NCI-H2171 treated with DMSO at 0.1 percent for 48 hours (cell line): ENCODE measurements at regions not wholly inside any gene's neighbourhood (a gene's known extent, or its start where the extent isn't known, plus 50 kb on each side); places are given as distances from the start of the nearest gene placed in this dataset.

Experiments used
- DNase-seq: peaks from one replicate; lab custom pipeline; 2025; lab: John Stamatoyannopoulos, UW

DNA sequence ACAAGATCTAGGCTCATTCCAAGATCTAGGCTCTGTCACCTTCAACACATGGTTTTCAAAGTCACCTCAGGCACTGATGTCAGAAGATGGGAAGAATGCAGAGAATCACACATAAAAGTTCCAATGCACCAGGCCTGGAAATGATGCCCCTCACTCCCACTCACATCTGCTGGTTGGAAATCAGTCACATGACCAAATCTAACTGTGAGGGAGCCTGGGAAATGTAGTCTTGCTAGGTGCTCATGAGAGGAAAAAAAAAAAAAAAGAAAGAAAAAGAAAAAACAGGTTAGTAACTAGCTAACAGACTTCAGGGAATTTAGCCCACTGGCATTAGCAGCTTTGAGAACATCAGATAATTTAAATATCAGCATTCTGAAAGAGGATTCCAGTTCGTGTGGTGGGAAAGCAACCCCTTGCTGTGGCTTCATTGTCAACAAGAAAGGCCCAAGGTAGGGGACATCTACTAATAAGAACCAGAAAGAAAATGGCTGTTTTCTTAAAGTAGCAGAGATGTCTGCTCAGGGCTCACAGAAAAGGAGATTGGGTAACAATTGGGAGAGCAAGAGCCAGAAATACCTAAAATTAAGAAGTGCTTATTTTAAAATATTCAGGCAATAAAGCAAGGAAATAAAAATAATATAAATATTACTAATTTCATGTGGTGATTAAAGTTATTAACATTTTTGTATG is 614.3 kb downstream of the ACTL7B start:
- peak; percentile 42 for DNase-seq

DNA sequence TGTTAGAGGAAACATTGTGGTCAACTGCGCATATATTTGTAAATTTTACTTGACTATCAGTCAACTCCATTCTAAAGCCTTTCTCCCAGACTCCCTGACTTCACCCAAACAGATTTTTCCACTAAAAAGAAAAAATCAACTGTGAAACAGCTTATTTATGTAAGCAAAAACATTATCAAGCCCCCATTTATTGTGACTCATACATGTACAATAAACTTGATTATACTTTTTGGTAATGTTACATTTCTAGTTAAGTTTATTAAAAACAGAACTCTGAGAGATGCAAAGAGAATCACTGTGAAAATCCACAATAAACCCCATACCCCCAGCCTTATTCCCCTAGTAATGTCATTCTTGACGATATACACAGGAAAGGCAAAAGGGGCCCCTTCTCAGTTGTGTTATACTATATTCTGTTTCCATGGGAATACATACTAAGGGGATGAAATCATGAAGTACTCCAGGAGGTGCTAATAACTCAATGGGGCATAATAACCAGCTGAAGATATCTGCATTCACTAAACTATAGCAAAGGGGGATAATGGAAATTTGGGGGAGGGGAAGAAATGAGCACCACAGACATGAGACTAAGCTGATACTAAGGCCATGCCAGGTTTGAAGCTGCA is 616.0 kb downstream of the ACTL7B start:
- no peak for DNase-seq

DNA sequence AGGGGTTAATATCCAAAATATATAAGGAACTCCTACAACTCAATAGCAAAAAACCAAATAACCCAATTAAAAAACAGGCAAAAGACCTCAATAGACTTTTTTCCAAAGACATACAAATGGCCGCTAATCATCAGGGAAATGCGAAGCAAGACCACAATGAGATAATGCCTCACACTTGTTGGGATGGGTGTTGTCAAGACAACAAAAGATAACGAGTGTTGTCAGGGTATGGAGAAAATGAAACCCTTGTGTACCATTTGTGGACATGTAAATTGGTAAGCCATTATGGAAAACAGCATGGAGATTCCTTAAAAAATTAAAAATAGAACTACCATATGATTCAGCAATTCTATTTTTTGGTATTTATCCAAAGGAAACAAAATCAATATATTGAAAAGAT is 620.2 kb downstream of the ACTL7B start:
- no peak for DNase-seq

DNA sequence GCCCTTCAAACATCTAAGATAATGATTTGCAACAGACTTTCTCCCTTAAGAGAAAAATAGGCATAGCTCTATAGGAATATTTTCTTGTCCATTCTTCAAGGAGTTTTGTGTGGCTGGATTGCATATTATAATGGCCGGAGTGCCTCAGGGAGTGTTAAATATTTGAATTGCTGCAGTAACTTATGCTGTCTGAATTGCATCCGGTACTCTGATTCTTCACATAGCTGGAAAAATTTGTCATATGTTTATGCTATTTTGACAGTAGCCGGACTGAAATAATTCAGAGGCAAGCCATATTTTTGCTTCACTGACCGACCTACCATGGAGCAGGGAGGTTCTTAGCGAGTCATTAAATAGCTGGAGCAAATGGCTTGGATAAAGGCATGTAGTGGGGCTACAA is 621.0 kb downstream of the ACTL7B start:
- no peak for DNase-seq

DNA sequence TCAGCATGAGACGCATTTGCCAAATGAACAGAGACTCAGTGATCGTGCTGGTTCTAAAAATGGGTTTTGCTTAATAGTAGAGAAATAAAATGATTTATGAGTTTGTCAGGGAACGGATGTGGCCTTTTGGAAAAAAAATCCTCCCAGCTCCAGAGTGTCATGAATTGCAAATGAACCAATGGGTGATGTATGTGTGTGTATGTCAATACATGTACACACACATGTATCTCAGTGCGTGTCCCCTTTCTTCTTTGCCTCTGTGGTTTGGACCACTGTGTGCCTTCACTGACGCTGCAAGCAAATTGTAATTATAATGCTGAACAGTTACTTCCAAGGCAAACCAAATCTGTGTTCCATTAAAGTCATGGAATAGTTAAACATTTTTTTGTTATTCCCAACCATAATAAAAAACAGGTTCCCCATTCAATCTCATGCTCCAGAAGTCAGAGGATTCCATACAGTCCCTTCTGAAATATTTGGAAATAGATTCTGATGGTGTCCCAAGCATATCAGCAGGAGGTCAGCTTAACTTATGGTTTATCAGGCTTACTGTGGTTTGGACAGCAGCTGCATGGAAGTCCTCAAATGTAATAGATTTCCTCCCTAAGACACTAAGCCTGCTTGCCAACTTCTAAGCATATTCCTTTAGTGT is 630.5 kb downstream of the ACTL7B start:
- DNase-seq = no peak

DNA sequence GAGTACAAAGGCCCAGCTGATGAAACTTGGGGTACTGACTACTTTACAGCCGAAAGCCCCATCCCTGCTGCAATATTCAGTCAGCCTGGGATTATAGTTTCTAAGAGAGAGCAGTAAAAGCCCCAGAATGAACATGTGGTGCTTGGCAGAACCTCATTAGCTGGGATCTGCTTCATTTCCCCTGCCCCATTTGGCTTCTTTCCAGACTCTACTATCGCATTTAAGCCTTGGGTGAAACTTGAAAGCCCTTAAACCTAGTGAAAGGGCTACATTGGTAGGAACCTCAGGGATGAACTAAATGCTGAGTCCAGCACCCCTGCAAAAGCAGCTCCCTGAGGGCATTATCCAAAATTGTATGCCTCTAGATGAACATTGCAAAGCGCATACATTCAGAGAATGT is 631.1 kb downstream of the ACTL7B start:
- DNase-seq = peak; percentile 28

DNA sequence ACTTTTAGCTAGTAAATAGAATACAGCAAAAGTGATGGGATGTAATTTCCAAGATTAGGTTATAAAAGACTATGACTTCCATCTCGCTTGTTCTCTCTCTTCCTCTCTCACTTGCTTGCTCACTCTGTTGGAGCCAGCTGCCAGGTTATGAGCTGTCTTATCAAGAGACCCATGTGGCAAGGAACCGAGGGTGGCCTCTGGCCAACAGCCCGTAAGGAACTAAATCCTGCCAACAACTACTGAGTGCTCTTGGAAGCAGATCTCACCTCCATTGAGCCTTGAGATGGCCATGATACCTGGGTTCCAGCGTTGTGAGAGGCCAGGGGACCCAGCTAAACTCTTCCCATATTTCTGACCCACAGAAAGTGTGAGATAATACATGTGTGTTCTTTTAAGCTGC is 636.1 kb downstream of the ACTL7B start:
- no peak for DNase-seq

DNA sequence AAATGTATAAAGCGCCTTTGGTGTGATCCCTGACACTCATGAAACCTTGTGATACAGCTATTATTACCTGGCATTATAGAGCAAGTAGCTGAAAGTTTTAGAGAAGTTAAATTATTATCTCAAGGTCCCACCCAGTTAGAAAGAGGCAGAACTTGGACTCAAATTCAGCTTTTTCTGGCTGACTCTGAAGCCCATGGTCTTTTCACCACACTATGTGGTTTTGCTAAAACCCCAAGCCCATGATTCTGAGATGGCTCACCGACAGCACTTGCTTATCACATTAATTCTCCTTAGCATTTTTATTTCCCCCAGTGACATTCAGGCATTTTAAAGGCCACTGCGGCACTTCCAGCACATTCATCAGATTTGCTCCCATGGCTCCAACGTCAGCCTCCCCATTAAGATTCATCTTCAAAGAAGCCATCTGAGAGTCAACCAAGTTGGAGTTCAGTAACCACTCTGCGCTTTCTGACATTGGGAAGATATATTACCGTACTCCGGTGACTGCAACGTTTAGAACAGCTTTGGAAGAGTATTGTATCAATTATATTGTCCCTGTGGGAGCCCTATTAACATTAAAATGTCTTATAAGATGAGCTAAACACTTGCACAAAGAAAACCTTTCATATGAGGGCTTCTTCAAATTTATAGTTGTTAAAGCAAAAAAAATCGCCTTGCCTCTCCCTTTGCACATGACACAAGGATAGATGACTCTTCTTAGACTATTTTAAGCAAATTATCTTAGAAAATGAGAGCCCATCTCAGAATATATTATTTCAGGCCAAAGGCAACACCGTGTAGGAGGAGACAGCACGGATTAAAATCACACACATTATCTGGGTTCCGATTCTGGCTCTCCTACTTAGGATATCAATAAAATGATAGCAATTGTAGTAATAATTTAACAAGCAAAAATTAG is 638.1 kb downstream of the ACTL7B start:
- DNase-seq = no peak

DNA sequence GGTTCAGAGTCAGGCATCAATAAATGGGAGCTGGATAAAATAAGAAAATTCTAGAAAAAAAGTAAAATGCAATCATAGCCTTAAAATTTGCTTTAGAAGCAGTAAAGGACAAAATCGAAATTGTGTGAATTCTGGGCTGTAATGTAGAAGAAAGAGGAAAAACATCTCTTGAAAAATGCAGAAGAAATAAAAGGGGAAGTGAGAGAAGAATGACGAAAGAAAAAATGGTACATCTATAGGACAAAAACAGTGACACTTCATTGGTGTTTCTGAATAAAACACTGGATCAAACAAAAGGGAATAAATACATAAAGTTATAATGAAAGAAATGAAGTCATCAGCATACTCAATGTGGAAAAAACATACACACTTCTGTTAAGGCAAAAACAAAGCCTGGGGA is 642.3 kb downstream of the ACTL7B start:
- no peak for DNase-seq

DNA sequence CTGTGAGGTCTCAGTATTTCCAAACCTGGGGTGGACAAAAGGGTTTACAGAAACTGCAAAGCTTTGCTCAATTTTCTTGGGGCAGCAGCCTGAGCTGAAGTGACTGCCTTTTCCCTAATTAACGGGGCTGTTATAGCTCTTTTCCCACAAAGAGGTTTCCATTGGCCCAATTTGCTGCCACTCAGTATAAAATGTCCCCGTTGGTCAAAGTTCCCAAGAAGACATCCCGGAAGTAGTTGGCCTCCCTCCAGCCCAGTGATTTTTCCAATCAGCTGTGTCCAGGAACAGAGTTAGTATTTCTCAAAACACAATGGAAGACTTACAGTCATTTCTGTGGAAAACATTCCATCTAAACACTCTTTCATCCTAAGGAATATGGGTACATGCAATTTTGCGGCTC is 643.6 kb downstream of the ACTL7B start:
- DNase-seq = no peak

DNA sequence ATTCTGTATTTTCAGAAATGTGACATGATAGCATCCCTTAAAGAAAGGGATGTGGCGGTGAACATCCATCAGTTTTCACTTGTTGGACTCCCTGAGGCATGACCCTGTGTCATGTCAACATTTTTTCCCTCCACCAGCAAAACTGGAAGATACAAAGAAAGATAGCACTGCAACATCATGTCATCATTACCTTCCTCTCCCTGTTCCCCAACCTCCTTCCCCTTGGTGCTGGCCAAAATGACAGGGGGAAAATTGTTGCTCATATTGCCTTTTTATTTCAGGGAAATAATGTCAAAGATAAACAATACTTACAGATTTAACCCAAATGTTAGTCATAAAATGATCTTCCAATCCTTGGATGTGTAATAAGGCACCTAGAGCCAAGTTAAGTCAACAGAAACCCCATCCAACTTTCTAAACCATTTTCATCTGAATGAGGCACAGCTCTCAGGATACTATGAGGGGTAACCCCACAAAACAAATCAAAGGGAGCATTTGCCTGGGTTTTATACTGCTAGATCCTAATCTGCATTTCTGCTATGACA is 644.3 kb downstream of the ACTL7B start:
- DNase-seq = no peak

DNA sequence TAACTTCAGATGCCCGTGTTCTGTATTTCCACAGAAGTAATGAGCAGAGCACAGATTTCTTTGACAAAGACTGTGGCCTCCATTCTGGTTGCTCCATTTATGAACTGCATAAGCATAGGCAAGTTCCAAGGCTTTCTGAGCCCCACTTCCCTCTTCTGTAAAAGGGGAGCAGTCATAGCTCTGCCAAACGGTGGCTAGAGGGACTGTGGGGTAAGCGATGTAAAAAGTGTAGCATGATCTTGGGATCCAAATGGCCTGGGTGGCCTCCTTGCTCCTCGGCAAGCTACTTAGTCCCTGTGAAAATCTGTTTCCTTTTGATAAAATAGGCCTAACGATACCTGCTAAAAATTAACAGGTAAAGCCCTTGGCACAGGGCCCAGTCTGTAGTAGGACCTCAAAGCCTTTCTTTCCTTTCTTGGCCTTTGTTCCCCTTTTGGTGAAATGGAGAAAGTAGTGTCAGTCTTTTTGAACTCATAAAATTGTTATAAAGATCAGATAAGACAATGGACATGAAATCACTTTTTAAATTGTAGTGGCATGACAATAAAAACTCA is 646.6 kb downstream of the ACTL7B start:
- DNase-seq = no peak

DNA sequence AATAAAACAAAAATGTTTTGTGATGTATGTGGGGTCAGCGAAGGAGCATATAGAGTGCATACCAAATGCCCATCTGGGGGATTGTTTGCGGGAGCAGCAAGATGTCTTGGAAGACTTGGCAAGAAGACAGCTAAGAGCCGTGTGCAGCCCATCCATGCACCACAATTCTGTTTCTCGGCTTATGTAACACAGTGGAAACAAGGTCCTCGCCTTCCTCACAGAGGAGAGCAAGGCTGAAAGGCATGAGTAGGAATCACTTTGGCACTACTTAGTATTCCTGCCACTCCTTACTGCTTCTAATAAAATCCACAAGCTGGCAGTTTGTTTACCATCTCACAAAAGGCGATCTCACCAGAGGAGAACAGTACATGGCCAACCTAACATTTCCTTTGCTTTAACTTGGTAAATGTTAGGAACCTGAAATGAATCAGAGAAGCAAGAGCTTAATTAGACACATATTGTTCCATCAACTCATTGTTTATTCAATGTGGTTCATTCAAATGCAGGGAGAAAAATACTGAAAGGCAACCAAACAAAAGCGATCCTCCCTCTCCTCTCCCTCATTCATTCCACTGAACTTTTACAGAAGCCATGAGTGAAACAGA is 648.1 kb downstream of the ACTL7B start:
- DNase-seq = no peak

DNA sequence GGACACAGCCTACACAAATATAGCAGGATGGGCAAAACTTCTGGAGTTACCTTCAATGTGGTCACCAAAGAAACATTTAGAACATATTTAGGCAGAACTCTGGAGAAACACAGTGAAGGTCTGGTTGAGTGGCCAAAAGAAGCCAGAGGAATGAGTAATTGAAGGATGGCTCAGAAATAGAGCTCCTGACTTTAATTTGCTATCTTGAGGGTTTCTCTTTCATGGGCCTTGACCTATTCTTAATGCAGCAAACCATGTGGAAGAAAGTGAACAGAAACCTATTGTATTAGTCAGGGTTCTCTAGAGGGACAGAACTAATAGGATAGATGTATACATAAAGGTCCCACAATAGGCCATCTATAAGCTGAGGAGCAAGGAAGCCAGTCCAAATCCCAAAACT is 650.5 kb downstream of the ACTL7B start:
- DNase-seq = no peak

DNA sequence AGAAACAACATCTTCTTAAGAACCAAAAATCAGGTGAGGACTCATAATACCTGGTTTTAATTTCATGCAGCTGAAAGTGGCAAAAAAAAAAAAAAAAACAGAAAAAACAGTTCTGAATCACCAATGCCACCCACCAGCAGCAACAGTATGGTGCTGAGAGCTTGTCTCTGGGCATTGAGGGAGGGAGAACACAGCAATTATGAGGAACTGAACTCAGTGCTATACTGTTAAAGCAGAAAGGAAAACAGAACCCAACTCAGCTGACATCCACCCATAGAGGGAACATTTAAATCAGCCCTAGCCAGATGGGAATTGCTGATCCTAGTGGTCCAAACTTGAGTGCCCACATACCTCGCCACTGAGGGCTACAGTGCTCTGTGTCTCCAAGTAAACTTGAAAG is 657.9 kb downstream of the ACTL7B start:
- no peak for DNase-seq

DNA sequence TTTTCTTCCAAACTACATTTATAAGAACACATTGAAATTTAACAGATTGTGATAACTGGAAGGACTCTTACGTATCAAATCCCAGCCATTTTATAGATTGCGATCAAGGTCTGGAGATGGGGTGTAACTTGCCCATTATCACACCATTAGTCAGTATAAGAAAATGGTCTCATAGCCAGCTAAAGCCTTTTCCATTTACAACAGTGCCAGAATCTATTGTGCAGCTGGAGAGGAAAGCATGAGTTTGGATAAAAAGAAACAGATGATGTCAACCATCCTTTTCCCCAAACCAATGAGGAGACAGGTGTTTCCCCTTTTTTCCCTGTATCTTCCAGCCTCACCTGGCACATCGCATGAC is 658.8 kb downstream of the ACTL7B start:
- no peak for DNase-seq

DNA sequence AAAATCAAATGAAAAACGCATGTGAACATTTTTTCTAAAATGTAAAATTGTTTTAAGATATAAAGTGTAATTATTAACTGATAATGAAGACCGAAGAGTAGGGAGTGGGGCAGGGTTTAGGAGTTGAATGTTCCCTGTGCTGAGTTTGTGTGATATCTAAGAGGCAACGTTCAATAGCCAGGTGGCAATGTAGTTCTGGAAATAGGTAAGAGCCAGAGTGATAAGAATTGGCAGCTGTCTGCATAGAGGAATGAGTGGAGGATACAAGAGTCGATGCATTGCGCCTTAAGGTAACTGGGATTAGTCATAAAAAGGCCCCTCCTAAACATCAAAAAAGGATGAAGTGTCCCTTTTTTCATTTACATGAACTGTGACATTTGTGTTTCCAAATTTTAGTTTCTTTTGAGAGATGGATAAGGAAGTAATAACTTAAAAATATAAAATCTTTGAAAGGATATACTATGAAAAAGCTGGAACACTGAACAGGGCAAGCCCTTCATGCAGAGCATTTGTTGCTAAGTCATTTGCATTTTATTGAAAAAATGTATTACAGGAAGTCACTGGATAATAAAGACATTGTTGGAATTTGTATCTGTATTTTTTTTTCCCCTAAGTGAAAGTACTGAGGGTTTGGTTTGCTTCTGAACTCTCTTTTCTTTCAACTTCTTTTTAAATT is 659.3 kb downstream of the ACTL7B start:
- peak; percentile 10 for DNase-seq

DNA sequence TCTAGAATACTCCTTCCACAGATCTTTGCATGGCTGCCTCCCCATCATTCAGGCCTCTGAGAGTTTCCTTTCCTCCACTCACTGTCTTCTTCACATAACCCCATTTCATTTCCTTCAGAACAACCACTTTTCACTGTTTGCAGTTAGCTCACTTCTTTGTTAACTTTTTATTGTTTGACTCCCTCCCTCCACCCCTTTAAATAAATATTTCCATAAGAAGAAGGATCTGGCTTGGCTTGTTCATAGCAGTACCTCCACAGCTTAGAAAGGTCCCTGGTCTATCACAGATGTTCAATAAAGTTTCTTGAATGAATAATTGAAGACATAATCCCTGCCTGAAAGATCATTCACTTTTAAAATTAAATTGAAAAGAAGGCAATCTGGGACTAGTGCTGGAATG is 661.6 kb downstream of the ACTL7B start:
- DNase-seq = no peak

DNA sequence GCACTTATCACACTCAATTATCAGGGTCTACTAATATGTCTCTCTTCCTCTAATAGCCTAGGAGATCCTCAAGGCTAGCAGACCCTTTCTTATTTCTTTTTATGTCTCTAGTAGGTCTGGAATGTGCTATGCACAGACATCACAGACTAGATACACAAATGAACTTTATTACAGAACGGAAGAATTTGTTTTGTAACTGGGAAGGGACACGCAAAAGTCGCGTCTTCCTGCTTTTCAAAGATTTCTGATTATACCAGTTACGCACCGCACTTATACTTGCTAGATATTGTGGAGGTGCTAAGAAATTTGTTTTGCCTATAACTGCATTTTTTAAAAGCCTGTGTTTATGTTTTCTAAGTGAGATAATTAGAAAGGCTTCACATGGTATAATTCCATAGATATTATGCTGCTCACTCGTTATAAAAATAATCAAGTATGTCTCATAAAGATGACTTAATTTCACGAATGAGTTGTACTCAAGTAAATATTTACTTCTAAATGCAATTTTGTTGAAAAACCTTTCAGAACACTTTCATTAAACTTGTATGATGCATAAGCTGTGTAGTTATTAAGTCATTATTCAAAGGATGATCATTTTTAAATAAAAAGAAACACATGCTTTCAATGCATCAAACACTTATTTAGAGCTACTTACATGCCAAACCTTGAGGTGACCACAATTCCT is 662.6 kb downstream of the ACTL7B start:
- DNase-seq = no peak

DNA sequence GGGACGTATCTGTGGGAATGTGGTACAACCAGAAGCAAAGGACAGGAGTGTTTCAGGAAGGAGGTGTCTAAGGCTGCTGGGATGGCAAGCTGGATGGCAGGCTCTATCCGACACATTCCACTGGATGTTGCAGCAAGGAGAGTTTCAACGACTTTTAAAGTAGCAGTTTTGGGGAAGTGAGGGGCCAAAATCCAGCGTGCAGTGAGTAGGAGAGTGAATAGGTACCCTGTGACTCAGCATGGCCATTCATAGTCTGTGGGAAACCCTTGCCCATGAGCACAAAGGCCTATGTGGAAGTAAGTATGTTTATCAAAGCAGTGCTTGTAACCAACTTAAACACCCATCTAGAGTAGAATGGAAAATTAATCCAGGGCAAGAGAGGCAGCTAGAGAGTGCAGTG is 664.7 kb downstream of the ACTL7B start:
- no peak for DNase-seq
